NAMALWA (cell line): ENCODE measurements at regions not wholly inside any gene's neighbourhood (a gene's known extent, or its start where the extent isn't known, plus 50 kb on each side); places are given as distances from the start of the nearest gene placed in this dataset.

Experiments
- DNase-seq: peaks from one replicate; pipeline ENCODE4 v3.0.0-alpha.2; 2015; ENCODE audit warnings: low spot score

GRCh38 chr4:56757821-56758411, 63.6 kb downstream of the SPINK2 start:
- DNase-seq = peak; percentile 82

GRCh38 chr4:56757261-56757746, 64.2 kb downstream of the SPINK2 start:
- DNase-seq = peak; percentile 68

- no peak for DNase-seq
These were observed 65.6 kb downstream of the SPINK2 start for GRCh38 chr4:56755901-56756300.

GRCh38 chr4:56752985-56753384, 68.5 kb downstream of the SPINK2 start:
- no peak for DNase-seq

GRCh38 chr4:56750231-56750630, 69.1 kb upstream of the HOPX start:
- no peak for DNase-seq

- no peak for DNase-seq
These were observed 67.2 kb upstream of the HOPX start for GRCh38 chr4:56748271-56748670.

- no peak for DNase-seq
These were observed 65.5 kb upstream of the HOPX start for GRCh38 chr4:56746639-56747038.

GRCh38 chr4:56745042-56745441, 63.9 kb upstream of the HOPX start:
- no peak for DNase-seq

- DNase-seq = no peak
These were observed 62.9 kb upstream of the HOPX start for GRCh38 chr4:56744030-56744429.

GRCh38 chr4:56743550-56743949, 62.5 kb upstream of the HOPX start:
- no peak for DNase-seq

GRCh38 chr4:56742080-56742871, 61.2 kb upstream of the HOPX start:
- DNase-seq = no peak

GRCh38 chr4:56741595-56741994, 60.5 kb upstream of the HOPX start:
- DNase-seq = no peak

GRCh38 chr4:56739066-56739777, 58.1 kb upstream of the HOPX start:
- DNase-seq = no peak

- DNase-seq = no peak
These were observed 56.6 kb upstream of the HOPX start for GRCh38 chr4:56737666-56738065.

GRCh38 chr4:56733352-56733751, 52.3 kb upstream of the HOPX start:
- DNase-seq = no peak

- DNase-seq = no peak
These were observed 51.2 kb upstream of the HOPX start for GRCh38 chr4:56732301-56732700.

- no peak for DNase-seq
These were observed 50.8 kb upstream of the HOPX start for GRCh38 chr4:56731857-56732256.
